ENCODE measurements at regions not wholly inside any gene's neighbourhood (a gene's known extent, or its start where the extent isn't known, plus 50 kb on each side); places are given as distances from the start of the nearest gene placed in this dataset.
"Not testable (repeated sequence)": the region's sequence is repeated elsewhere in the genome, so short reads cannot be mapped to it uniquely, and the experiment has no call there.

GRCh38 chr1:10914056-10914455, 98.4 kb upstream of the TARDBP start:
- no peak for DNase-seq

GRCh38 chr1:10915594-10915993, 96.9 kb upstream of the TARDBP start:
- no peak for DNase-seq

GRCh38 chr1:10916311-10916710, 96.1 kb upstream of the TARDBP start:
- DNase-seq: no peak

- DNase-seq: no peak
These were observed 95.5 kb upstream of the TARDBP start for GRCh38 chr1:10916991-10917390.

- DNase-seq: peak; percentile 41
These were observed 94.7 kb upstream of the TARDBP start for GRCh38 chr1:10917513-10918454.

GRCh38 chr1:10918531-10918930, 93.9 kb upstream of the TARDBP start:
- DNase-seq: no peak

- DNase-seq: no peak
These were observed 92.3 kb upstream of the TARDBP start for GRCh38 chr1:10920063-10920626.

- DNase-seq: not testable (repeated sequence)
These were observed 90.0 kb upstream of the TARDBP start for GRCh38 chr1:10922315-10923060.

- no peak for DNase-seq
These were observed 88.4 kb upstream of the TARDBP start for GRCh38 chr1:10924030-10924429.

GRCh38 chr1:10928654-10929053, 83.8 kb upstream of the TARDBP start:
- DNase-seq: no peak

GRCh38 chr1:10932088-10932487, 80.4 kb upstream of the TARDBP start:
- peak; percentile 33 for DNase-seq

GRCh38 chr1:10934150-10934818, 78.2 kb upstream of the TARDBP start:
- DNase-seq: no peak

GRCh38 chr1:10935246-10935645, 77.2 kb upstream of the TARDBP start:
- DNase-seq: no peak

GRCh38 chr1:10935724-10936123, 76.7 kb upstream of the TARDBP start:
- no peak for DNase-seq

GRCh38 chr1:10936998-10937901, 75.2 kb upstream of the TARDBP start:
- DNase-seq: no peak

- DNase-seq: no peak
These were observed 73.6 kb upstream of the TARDBP start for GRCh38 chr1:10938741-10939417.

- no peak for DNase-seq
These were observed 72.6 kb upstream of the TARDBP start for GRCh38 chr1:10939654-10940450.

GRCh38 chr1:10940451-10940804, 72.0 kb upstream of the TARDBP start:
- no peak for DNase-seq

- no peak for DNase-seq
These were observed 71.6 kb upstream of the TARDBP start for GRCh38 chr1:10940838-10941237.

GRCh38 chr1:10941891-10942541, 70.4 kb upstream of the TARDBP start:
- peak; percentile 24 for DNase-seq

Data from central memory CD4-positive, alpha-beta T cell (primary cell).